C4-2B (cell line): ENCODE measurements at regions not wholly inside any gene's neighbourhood (a gene's known extent, or its start where the extent isn't known, plus 50 kb on each side); places are given as distances from the start of the nearest gene placed in this dataset.
"Not testable (repeated sequence)": the region's sequence is repeated elsewhere in the genome, so short reads cannot be mapped to it uniquely, and the experiment has no call there.

Source experiments
- H3K27ac ChIP-seq: fragments of 450-650 bp; 2 replicates; pipeline ENCODE4 v1.5.1; 2017
- ZFX ChIP-seq: fragments of 450-650 bp; IDR thresholded peaks from 2 replicates; pipeline ENCODE4 v1.6.1; 2017
- TF ChIP-seq, protein P1 (sequence below): fragments of 450-650 bp; conservative IDR thresholded peaks from 2 replicates; pipeline ENCODE4 v1.5.1; 2017; ENCODE audit warnings: mild to moderate bottlenecking

DNA sequence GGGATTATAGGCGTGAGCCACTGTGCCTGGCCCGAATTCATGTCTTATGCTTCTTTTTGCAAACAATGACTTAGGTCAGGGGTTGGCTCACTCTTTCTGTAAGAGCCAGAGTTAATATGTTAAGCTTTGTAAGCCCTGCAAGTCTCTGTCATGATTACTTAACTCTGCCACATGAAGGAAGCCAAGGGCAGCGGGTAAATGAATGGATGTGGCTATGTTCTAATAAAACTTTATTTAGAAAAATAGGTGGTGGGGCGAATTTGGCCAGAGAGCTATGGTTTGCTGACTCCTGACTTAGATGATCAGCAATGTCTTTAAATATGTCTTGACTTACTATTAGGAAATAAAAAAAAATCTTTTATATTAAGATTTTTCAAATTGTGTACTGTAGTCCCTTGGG is 114.9 kb upstream of the ZFP64 start:
- no peak for TF ChIP-seq ZFX
- TF ChIP-seq, protein P1, sequence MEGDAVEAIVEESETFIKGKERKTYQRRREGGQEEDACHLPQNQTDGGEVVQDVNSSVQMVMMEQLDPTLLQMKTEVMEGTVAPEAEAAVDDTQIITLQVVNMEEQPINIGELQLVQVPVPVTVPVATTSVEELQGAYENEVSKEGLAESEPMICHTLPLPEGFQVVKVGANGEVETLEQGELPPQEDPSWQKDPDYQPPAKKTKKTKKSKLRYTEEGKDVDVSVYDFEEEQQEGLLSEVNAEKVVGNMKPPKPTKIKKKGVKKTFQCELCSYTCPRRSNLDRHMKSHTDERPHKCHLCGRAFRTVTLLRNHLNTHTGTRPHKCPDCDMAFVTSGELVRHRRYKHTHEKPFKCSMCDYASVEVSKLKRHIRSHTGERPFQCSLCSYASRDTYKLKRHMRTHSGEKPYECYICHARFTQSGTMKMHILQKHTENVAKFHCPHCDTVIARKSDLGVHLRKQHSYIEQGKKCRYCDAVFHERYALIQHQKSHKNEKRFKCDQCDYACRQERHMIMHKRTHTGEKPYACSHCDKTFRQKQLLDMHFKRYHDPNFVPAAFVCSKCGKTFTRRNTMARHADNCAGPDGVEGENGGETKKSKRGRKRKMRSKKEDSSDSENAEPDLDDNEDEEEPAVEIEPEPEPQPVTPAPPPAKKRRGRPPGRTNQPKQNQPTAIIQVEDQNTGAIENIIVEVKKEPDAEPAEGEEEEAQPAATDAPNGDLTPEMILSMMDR: no peak
- no peak overlapping the region for H3K27ac ChIP-seq

DNA sequence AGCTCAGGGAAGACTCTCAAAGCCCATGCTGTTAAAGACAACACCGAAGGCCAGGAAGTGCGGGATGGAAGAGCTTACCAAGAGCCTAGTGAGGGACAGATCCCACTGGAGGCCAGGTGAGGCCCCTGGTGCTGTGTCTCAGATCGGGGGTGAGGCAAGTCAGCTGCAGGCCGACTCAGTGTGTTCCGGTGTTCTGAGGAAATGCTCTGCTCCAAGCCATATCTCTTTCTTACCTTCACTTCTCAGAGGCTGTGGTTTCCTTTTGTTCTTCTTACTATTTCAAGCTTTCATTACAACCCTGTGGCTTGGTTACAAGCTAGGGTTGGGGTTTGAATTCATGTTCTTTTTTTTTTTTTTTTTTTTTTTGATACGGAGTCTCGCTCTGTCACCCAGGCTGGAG is 114.3 kb upstream of the ZFP64 start:
- H3K27ac ChIP-seq: no peak overlapping the region
- TF ChIP-seq, protein P1: no peak
- TF ChIP-seq ZFX: no peak

DNA sequence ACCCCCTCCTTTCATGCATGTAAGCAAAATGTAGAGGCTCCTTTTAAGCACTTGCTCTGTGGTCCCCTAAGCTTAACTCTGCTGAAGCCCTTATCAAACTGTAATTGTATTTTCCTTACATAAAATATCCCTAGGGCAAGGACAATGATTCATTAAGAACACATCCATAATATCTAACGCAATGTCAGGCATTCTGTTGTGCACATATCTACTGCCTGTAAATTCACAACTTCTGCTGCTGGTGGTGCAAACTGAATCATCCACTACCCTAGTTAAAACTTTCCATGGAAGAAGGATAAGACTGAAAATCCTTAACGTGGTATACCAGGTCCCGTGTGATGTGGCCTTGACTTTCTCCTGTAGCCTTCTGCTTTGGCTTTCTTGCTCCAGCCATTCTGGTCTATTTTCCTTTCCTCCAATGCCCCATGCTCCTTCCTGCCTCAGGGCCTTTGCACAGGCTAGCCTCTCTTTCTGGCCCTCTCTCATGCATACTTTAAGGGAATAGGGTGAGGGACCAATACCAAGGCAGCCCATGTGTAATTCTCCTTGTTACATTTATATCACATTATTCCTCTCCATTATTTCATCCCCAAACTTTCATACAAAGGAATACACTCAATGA is 113.6 kb upstream of the ZFP64 start:
- no peak for TF ChIP-seq ZFX
- TF ChIP-seq, protein P1: no peak
- H3K27ac ChIP-seq: no peak overlapping the region

DNA sequence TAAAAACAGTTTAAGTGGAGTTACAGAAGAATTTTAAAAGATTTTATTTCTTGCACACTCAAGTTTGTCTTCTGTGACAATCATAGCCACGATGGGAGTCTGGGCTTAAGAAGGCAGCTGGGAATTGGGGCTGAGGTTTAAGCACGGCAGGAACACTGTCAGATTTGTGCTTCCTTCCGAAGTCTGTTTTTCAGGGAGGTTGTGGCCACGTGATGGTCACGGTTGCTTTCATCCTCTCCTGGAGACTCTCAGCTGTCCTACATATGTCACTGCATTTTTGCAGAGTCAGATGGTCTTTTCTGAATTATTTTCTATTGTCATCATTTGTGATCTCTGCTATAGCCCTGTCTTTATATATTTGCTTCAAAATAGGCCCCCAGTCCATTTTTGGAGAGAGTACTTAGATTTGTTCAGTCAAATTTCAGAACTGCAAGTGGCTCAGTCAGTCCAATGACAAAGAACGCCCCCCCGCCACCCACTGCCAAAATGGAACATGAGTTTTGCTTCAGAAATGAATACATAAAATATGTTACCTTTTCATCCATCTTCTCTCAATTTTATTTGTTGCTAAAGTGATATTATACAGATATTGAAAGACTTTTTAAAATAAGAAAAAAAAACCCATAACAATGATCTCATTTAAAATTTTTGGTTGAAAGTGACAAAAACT is 111.8 kb upstream of the ZFP64 start:
- no peak for TF ChIP-seq ZFX
- TF ChIP-seq, protein P1: no peak
- H3K27ac ChIP-seq: no peak overlapping the region

DNA sequence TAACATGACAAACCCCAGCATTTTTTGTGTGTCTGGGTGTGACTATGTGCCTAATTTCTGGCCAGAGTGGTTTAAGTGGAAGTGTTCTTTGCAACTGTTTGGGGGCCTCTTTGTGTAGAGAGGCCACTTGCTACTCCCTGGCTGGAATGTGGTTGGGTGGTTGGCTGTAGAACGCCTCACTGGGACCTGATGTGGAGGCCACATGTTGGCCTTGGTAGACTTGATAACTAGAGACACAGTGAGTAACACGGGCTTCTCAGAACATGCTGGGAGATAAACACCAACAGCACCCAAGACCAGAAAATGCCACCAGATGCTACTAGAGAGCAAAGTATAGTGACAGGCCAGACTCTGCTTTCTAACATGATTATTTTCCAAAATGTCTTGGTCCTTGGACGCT is 111.2 kb upstream of the ZFP64 start:
- H3K27ac ChIP-seq: no peak overlapping the region
- no peak for TF ChIP-seq ZFX
- TF ChIP-seq, protein P1: no peak

DNA sequence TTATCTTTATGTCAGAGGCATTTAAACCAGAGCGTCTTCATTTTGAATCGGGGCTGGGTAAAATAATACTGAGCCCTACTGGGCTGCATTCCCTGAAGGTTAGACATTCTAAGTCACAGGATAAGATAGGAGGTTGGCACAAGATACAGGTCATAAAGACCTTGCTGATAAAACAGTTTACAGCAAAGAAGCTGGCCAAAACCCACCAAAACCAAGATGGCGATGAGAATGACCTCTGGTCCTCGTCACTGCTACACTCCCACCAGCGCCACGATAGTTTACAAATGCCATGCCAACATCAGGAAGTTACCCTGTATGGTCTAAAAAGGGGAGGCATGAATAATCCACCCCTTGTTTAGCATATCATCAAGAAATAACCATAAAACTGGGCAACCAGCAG is 110.5 kb upstream of the ZFP64 start:
- not testable (repeated sequence) for H3K27ac ChIP-seq

DNA sequence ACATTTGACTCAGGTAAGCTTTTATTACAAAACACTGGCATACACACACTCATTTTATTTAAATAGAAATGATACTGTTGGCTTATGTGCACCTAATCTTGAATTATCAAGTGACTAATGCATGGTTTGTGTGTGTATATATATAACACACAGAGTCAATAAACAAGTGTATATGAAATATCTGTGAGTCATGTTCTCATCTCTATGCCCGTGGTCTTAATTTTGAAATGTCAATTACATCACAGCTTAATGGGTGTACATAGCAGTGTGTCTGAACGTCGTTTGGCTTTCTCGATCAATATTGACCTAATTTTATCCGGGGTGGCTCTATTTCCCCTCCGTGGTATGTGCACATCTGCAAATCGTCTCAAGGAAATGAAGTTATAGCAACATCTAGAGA is 104.0 kb upstream of the ZFP64 start:
- TF ChIP-seq ZFX: no peak
- H3K27ac ChIP-seq: no peak overlapping the region

DNA sequence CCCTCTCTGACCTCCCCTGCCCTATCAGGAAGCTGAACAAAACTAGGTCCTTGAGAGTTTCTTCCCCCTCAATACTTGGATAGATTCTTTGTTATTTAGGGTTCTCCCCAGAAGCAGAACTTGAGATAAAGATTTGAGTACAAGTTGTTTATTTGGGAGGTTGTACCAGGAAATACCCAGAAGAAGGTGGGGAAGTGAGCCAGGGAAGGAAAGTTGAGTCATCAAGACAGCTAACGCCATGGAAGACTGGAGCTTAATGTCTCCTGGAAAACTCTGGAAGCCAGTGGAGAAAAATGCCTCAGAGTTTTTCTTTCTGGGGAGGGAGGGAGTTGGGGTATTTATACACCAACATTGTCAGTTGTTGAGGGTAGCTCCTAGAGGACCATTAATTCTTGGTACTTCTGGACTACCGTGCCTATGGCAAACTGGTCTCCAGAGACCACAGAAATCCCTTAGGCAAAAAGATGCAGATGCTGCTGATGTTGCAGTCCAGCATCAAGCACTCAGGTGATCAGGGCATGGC is 102.6 kb upstream of the ZFP64 start:
- TF ChIP-seq ZFX: no peak
- TF ChIP-seq, protein P1: no peak
- peak overlapping the region; percentile 27; the same call in 1 of the 2 replicates for H3K27ac ChIP-seq
